Lower lobe of right lung (tissue), 2 donors: ENCODE measurements at regions not wholly inside any gene's neighbourhood (a gene's known extent, or its start where the extent isn't known, plus 50 kb on each side); places are given as distances from the start of the nearest gene placed in this dataset.

Experiments
- ATAC-seq, 2 donors: fragments of 200-7000 bp; cut with Tn5 transposase; one replicate each; pipeline ENCODE4 v1.9.1; 2020 to 2022; ENCODE audit warnings: mild to moderate bottlenecking in 2 of 2, moderate library complexity in 2 of 2
- DNase-seq: peaks from one replicate; pipeline ENCODE4 v3.0.0-alpha.2; 2020
- H3K27ac ChIP-seq: fragments of 200-600 bp; one replicate; pipeline ENCODE4 v1.8.0; 2022
- H3K27me3 ChIP-seq: fragments of 200-600 bp; one replicate; pipeline ENCODE4 v1.8.0; 2022; ENCODE audit warnings: low read depth
- H3K36me3 ChIP-seq: fragments of 200-600 bp; one replicate; pipeline ENCODE4 v1.8.0; 2022; ENCODE audit warnings: mild to moderate bottlenecking
- H3K4me1 ChIP-seq: fragments of 200-600 bp; one replicate; pipeline ENCODE4 v1.8.0; 2022
- H3K4me3 ChIP-seq: fragments of 200-600 bp; one replicate; pipeline ENCODE4 v1.8.0; 2022; ENCODE audit warnings: mild to moderate bottlenecking
- H3K9me3 ChIP-seq: fragments of 200-600 bp; one replicate; pipeline ENCODE4 v1.8.0; 2022
- CTCF ChIP-seq: fragments of 200-600 bp; IDR thresholded peaks from one replicate; pipeline ENCODE4 v1.8.0; 2022; ENCODE audit warnings: antibody characterized with exemption, mild to moderate bottlenecking
- intact Hi-C: fragments of 100-400 bp; cut with DNase I; formaldehyde crosslinking; loops from one replicate; pipeline ENCODE4 v1.11.0; 2022
- donor health status: DM: no; HTN: yes; CAD: no; lungs with severe emphysema.

GRCh38 chr1:98393719-98394118, 267.8 kb upstream of the SNX7 start:
- intact Hi-C loops, result no loop called here
- ATAC-seq (peak in 1 of 2 donors; percentile 83), DNase-seq (no peak)
- H3K27ac ChIP-seq, result no peak overlapping the region
- no peaks in the 10 kb centered on the region for H3K9me3 ChIP-seq
- no peaks in the 10 kb centered on the region for H3K4me1 ChIP-seq
- TF ChIP-seq CTCF, result no peak
- no peaks in the 10 kb centered on the region for H3K36me3 ChIP-seq
- H3K27me3 ChIP-seq, result no peaks in the 10 kb centered on the region
- no peak overlapping the region for H3K4me3 ChIP-seq

GRCh38 chr1:98391175-98391574, 270.3 kb upstream of the SNX7 start:
- ATAC-seq (no peak), DNase-seq (no peak)
- H3K27ac ChIP-seq, result no peak overlapping the region
- H3K36me3 ChIP-seq, result no peaks in the 10 kb centered on the region
- no peaks in the 10 kb centered on the region for H3K27me3 ChIP-seq
- intact Hi-C loops, result no loop called here
- H3K9me3 ChIP-seq, result no peaks in the 10 kb centered on the region
- no peak overlapping the region for H3K4me3 ChIP-seq
- H3K4me1 ChIP-seq, result no peaks in the 10 kb centered on the region
- TF ChIP-seq CTCF, result no peak

GRCh38 chr1:98389809-98390208, 271.7 kb upstream of the SNX7 start:
- Histone ChIP-seq H3K4me1 (no peaks in the 10 kb centered on the region), H3K27ac (no peak overlapping the region), H3K27me3 (no peaks in the 10 kb centered on the region), H3K36me3 (no peaks in the 10 kb centered on the region), H3K9me3 (no peaks in the 10 kb centered on the region), H3K4me3 (no peak overlapping the region)
- no peak for TF ChIP-seq CTCF
- ATAC-seq (no peak), DNase-seq (no peak)
- intact Hi-C loops, result no loop called here

- peak; percentile 71 to 78 for ATAC-seq
- H3K9me3 ChIP-seq, result no peaks in the 10 kb centered on the region
- H3K27ac ChIP-seq, result no peak overlapping the region
- H3K36me3 ChIP-seq, result no peaks in the 10 kb centered on the region
- intact Hi-C loops, result no loop called here
- no peaks in the 10 kb centered on the region for H3K4me1 ChIP-seq
- H3K4me3 ChIP-seq, result no peak overlapping the region
- H3K27me3 ChIP-seq, result no peaks in the 10 kb centered on the region
- no peak for TF ChIP-seq CTCF
- DNase-seq, result no peak
Measured at GRCh38 chr1:98388441-98388840, 273.1 kb upstream of the SNX7 start.

- DNase-seq (no peak), ATAC-seq (no peak)
- Histone ChIP-seq H3K4me3 (no peak overlapping the region), H3K27me3 (no peaks in the 10 kb centered on the region), H3K36me3 (no peaks in the 10 kb centered on the region), H3K9me3 (no peaks in the 10 kb centered on the region), H3K27ac (no peak overlapping the region), H3K4me1 (no peaks in the 10 kb centered on the region)
- no peak for TF ChIP-seq CTCF
- intact Hi-C loops, result no loop called here
Measured at GRCh38 chr1:98387701-98388100, 273.8 kb upstream of the SNX7 start.
